ENCODE measurements at regions not wholly inside any gene's neighbourhood (a gene's known extent, or its start where the extent isn't known, plus 50 kb on each side); places are given as distances from the start of the nearest gene placed in this dataset.
A peak's percentile ranks its signal among the peaks of the same experiment; 100 is the strongest.

DNA sequence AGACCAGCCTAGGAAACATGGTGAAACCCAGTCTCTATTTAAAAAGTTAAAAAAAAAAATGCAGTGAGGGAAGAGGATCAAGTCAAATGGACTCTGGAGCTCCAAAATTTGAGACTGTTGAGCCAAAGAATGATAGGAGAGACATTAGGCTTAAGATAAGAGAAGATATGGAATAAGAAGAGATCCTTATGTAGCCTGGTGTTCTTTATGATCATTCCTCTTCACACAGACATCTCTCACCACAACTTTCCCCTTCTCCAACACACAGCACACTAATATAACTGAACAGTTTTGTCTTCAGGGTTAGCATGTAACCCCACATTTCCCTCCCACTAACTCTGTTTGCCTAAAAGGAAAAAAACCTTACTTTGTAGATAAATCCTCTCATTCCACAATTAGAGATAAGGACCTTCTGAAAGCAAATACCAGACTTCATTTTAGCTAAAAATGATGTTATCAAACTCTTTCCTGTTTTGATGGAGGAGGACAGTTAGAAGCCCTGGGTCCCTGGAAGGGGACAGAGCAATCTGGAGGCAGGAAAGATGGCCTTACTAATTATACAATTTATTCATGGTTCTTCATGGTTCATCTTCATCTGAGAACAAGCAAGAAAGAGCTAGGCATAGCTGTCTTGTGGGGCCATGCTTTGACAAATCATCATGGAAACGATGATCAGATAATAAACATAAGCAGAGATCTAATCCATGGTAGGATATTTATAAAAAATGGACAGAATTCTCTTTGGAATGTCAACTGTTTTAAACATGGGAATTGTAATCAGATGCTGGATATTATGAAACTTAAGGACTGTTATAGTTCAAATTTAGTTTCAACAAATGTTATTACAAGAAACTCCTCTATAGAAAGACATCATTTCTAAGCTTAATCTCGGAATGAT lies 96.7 kb upstream of the S1PR1 start:
- DNase-seq (ENCODE audit: low read depth in 2 of 2): no peak
- H3K4me3 ChIP-seq (replicated peaks in 1 of 2; ENCODE audit: low read depth in 2 of 2, low read length in 2 of 2): no peak overlapping the region
- no peak for TF ChIP-seq CTCF (IDR thresholded peaks at IDR 0.05; ENCODE audit: low read depth, low read length)

DNA sequence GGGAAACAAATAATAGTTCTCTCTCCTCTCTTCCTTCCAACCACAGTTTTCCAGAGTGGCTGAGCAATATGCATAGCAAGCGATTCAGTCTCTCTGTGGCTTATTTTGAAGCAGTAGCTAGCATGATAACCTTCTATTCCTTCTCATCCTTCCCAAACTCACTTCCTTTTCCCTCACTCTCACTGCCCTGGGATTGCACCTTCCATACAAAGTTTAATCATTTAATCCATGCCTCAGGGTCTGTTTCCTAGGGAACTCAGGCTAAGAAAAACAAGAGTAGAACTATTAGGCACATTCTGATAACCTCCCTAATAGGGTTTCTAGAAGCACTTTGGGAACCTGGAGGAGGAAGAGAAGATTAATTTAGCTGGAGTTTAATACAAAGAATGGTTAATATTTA lies 97.7 kb upstream of the S1PR1 start:
- DNase-seq (ENCODE audit: low read depth in 2 of 2): no peak

DNA sequence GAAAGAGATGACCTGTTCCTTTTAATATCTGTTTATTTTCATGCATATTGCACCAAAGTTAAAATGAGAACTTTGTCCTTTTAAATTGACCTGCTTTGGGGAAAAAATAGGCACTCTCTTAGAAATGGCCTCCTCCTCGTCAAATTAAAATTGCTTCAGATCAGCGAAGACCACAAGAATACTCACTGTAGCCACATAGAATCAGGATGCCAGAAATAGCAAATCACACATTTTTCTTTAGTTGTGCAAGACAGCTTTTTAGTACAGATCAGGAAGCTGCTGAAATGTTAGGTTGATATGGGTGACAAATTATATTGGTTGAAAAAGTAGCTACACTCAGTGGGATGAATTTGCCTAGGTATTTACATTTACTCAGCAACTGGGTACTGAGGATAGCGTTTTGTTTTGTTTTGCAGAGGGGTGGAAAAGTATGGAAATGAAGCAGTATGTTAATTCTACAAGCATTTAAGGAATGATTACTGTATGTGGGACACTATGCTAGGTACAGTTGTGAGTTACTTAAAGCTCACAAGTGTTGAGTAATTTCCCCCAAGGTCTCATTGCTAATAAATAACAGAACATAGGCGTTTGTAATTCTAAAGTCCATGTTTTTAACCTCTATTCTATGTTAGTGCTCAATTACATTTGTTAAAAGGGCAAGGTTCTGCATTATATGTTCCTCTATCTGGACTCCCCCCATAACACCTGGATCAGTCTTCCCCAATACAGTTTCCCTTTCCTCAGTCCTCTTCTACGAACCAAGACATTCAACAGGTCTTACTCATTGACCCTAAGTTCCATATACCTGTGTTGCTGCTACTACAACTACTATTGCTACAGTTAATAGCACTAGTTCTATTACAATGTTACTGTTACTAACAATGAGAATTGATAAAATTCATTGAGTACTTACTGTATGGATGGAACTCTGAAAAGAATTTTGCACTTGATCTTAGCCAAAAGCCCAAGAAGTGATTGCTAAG lies 99.4 kb upstream of the S1PR1 start:
- TF ChIP-seq CTCF (IDR thresholded peaks at IDR 0.05; ENCODE audit: low read depth, low read length): no peak
- DNase-seq (ENCODE audit: low read depth in 2 of 2): peak; percentile 76 to 79
- no peak overlapping the region for H3K4me3 ChIP-seq (replicated peaks in 1 of 2; ENCODE audit: low read depth in 2 of 2, low read length in 2 of 2)

More for the DNA sequence above, 97.7 kb upstream of the S1PR1 start:
- no peak for TF ChIP-seq CTCF (IDR thresholded peaks at IDR 0.05; ENCODE audit: low read depth, low read length)
- no peak overlapping the region for H3K4me3 ChIP-seq (replicated peaks in 1 of 2; ENCODE audit: low read depth in 2 of 2, low read length in 2 of 2)

GRCh38 chr1:101136739-101137138 lies 100.1 kb upstream of the S1PR1 start:
- DNase-seq (ENCODE audit: low read depth in 2 of 2): peak; percentile 53 to 54
- TF ChIP-seq CTCF (IDR thresholded peaks at IDR 0.05; ENCODE audit: low read depth, low read length): peak; percentile 20
- no peak overlapping the region for H3K4me3 ChIP-seq (replicated peaks in 1 of 2; ENCODE audit: low read depth in 2 of 2, low read length in 2 of 2)

GRCh38 chr1:101136271-101136670 lies 100.5 kb upstream of the S1PR1 start:
- TF ChIP-seq CTCF (IDR thresholded peaks at IDR 0.05; ENCODE audit: low read depth, low read length): no peak

GRCh38 chr1:101135526-101135925 lies 101.3 kb upstream of the S1PR1 start:
- no peak for TF ChIP-seq CTCF (IDR thresholded peaks at IDR 0.05; ENCODE audit: low read depth, low read length)
- no peak for DNase-seq (ENCODE audit: low read depth in 2 of 2)
- H3K4me3 ChIP-seq (replicated peaks in 1 of 2; ENCODE audit: low read depth in 2 of 2, low read length in 2 of 2): no peak overlapping the region

More at GRCh38 chr1:101136271-101136670, 100.5 kb upstream of the S1PR1 start:
- no peak overlapping the region for H3K4me3 ChIP-seq (replicated peaks in 1 of 2; ENCODE audit: low read depth in 2 of 2, low read length in 2 of 2)
- DNase-seq (ENCODE audit: low read depth in 2 of 2): no peak
